ENCODE measurements at regions not wholly inside any gene's neighbourhood (a gene's known extent, or its start where the extent isn't known, plus 50 kb on each side); places are given as distances from the start of the nearest gene placed in this dataset.
A peak's percentile ranks its signal among the peaks of the same experiment; 100 is the strongest.

GRCh38 chr5:98576275-98576674 lies 197.2 kb upstream of the RGMB start:
- FAIRE-seq (peak; percentile 99), DNase-seq (ENCODE audit: low read depth) (no peak)
- Histone ChIP-seq H3K27me3 (ENCODE audit: control insufficient read depth, insufficient read depth, low read length) (no peaks in the 10 kb centered on the region), H3K36me3 (ENCODE audit: control insufficient read depth, insufficient read depth, low read length) (no peaks in the 10 kb centered on the region), H3K4me3 (ENCODE audit: low read depth, low read length) (no peak overlapping the region)
- no peak for TF ChIP-seq CTCF (IDR thresholded peaks at IDR 0.05; ENCODE audit: insufficient read depth, low read length, severe bottlenecking)

GRCh38 chr5:98578438-98578837 lies 195.0 kb upstream of the RGMB start:
- FAIRE-seq, result no peak
- Histone ChIP-seq H3K4me3 (ENCODE audit: low read depth, low read length) (no peak overlapping the region), H3K27me3 (ENCODE audit: control insufficient read depth, insufficient read depth, low read length) (no peaks in the 10 kb centered on the region), H3K36me3 (ENCODE audit: control insufficient read depth, insufficient read depth, low read length) (no peaks in the 10 kb centered on the region)
- DNase-seq (ENCODE audit: low read depth), result no peak
- no peak for TF ChIP-seq CTCF (IDR thresholded peaks at IDR 0.05; ENCODE audit: insufficient read depth, low read length, severe bottlenecking)

GRCh38 chr5:98581112-98581997 lies 192.1 kb upstream of the RGMB start:
- Histone ChIP-seq H3K4me3 (ENCODE audit: low read depth, low read length) (no peak overlapping the region), H3K36me3 (ENCODE audit: control insufficient read depth, insufficient read depth, low read length) (no peaks in the 10 kb centered on the region), H3K27me3 (ENCODE audit: control insufficient read depth, insufficient read depth, low read length) (no peaks in the 10 kb centered on the region)
- no peak for DNase-seq (ENCODE audit: low read depth)
- TF ChIP-seq CTCF (IDR thresholded peaks at IDR 0.05; ENCODE audit: insufficient read depth, low read length, severe bottlenecking), result no peak
- no peak for FAIRE-seq

GRCh38 chr5:98583586-98583985 lies 189.9 kb upstream of the RGMB start:
- TF ChIP-seq CTCF (IDR thresholded peaks at IDR 0.05; ENCODE audit: insufficient read depth, low read length, severe bottlenecking), result no peak
- Histone ChIP-seq H3K4me3 (ENCODE audit: low read depth, low read length) (no peak overlapping the region), H3K27me3 (ENCODE audit: control insufficient read depth, insufficient read depth, low read length) (no peaks in the 10 kb centered on the region), H3K36me3 (ENCODE audit: control insufficient read depth, insufficient read depth, low read length) (no peaks in the 10 kb centered on the region)
- FAIRE-seq (no peak), DNase-seq (ENCODE audit: low read depth) (no peak)

GRCh38 chr5:98585661-98586310 lies 187.7 kb upstream of the RGMB start:
- no peak overlapping the region for H3K4me3 ChIP-seq (ENCODE audit: low read depth, low read length)
- no peak for DNase-seq (ENCODE audit: low read depth)
- FAIRE-seq, result no peak
- H3K36me3 ChIP-seq (ENCODE audit: control insufficient read depth, insufficient read depth, low read length), result no peaks in the 10 kb centered on the region
- TF ChIP-seq CTCF (IDR thresholded peaks at IDR 0.05; ENCODE audit: insufficient read depth, low read length, severe bottlenecking), result no peak
- no peaks in the 10 kb centered on the region for H3K27me3 ChIP-seq (ENCODE audit: control insufficient read depth, insufficient read depth, low read length)
